ENCODE measurements at regions not wholly inside any gene's neighbourhood (a gene's known extent, or its start where the extent isn't known, plus 50 kb on each side); places are given as distances from the start of the nearest gene placed in this dataset.

GRCh38 chr1:187226396-187226795 is 397.6 kb downstream of the PLA2G4A start:
- H3K4me3 ChIP-seq = no peak overlapping the region
- DNase-seq (no peak), ATAC-seq (no peak)
- H3K4me1 ChIP-seq = no peaks in the 10 kb centered on the region
- H3K9me3 ChIP-seq = no peaks in the 10 kb centered on the region
- H3K36me3 ChIP-seq (replicated peaks in 1 of 2; ENCODE audit: insufficient read depth in 1 of 2, low read depth in 2 of 2) = no peaks in the 10 kb centered on the region
- TF ChIP-seq POLR2A (IDR thresholded peaks at IDR 0.05) = no peak
- TF ChIP-seq CTCF (IDR thresholded peaks at IDR 0.05) = no peak
- no peak overlapping the region for H3K27ac ChIP-seq
- 56 to 62% methylated on average over 2 of the region's 2 CpGs for WGBS, 2 donors
- H3K27me3 ChIP-seq = no peaks in the 10 kb centered on the region
- intact Hi-C loops (cut with DNase I) = no loop called here

- no peak overlapping the region for H3K4me3 ChIP-seq
- no peak for DNase-seq
- no peaks in the 10 kb centered on the region for H3K9me3 ChIP-seq
- no peak for ATAC-seq
- no peaks in the 10 kb centered on the region for H3K4me1 ChIP-seq
- TF ChIP-seq POLR2A (IDR thresholded peaks at IDR 0.05) = no peak
- TF ChIP-seq CTCF (IDR thresholded peaks at IDR 0.05) = no peak
- no peak overlapping the region for H3K27ac ChIP-seq
- no peaks in the 10 kb centered on the region for H3K36me3 ChIP-seq (replicated peaks in 1 of 2; ENCODE audit: insufficient read depth in 1 of 2, low read depth in 2 of 2)
- no peaks in the 10 kb centered on the region for H3K27me3 ChIP-seq
- 55 to 70% methylated on average over 1 of the region's 1 CpG for whole genome bisulfite sequencing, 2 donors
- intact Hi-C loops (cut with DNase I) = no loop called here
Measured at GRCh38 chr1:187228790-187229189, 400.0 kb downstream of the PLA2G4A start.

DNA sequence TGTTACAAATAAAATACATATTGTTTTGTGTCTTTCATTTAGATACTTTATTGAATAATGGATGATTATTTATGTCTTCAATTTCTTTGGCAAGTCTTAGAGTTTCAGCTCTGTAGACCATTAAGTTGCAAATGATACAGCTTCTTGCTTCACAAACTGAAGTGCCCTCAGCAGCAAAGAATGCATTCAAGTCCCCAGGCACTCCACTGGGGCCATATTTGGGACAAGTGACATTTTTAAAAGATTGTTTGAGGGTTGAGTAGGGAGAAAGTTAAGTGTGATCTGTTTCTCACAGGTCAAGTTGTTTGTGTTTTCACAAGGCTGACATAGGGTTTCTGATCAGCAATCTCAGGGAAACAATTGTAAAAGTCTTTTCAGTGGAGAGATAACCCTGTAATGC is 400.7 kb downstream of the PLA2G4A start:
- ATAC-seq (no peak), DNase-seq (no peak)
- intact Hi-C loops (cut with DNase I) = no loop called here
- Histone ChIP-seq H3K9me3 (no peaks in the 10 kb centered on the region), H3K27ac (no peak overlapping the region), H3K4me3 (no peak overlapping the region), H3K27me3 (no peaks in the 10 kb centered on the region), H3K4me1 (no peaks in the 10 kb centered on the region), H3K36me3 (replicated peaks in 1 of 2; ENCODE audit: insufficient read depth in 1 of 2, low read depth in 2 of 2) (no peaks in the 10 kb centered on the region)
- TF ChIP-seq POLR2A (IDR thresholded peaks at IDR 0.05) = no peak
- no peak for TF ChIP-seq CTCF (IDR thresholded peaks at IDR 0.05)

GRCh38 chr1:187234706-187235105 is 406.0 kb downstream of the PLA2G4A start:
- Histone ChIP-seq H3K4me3 (no peak overlapping the region), H3K9me3 (no peaks in the 10 kb centered on the region), H3K27me3 (no peaks in the 10 kb centered on the region), H3K4me1 (no peaks in the 10 kb centered on the region), H3K27ac (no peak overlapping the region), H3K36me3 (replicated peaks in 1 of 2; ENCODE audit: insufficient read depth in 1 of 2, low read depth in 2 of 2) (no peaks in the 10 kb centered on the region)
- DNase-seq (no peak), ATAC-seq (no peak)
- TF ChIP-seq CTCF (IDR thresholded peaks at IDR 0.05) = no peak
- 48 to 78% methylated on average over 1 of the region's 1 CpG for WGBS, 2 donors
- intact Hi-C loops (cut with DNase I) = no loop called here

- 45 to 52% methylated on average over 2 of the region's 2 CpGs for WGBS, 2 donors
- Histone ChIP-seq H3K4me3 (no peak overlapping the region), H3K27ac (no peak overlapping the region), H3K4me1 (no peaks in the 10 kb centered on the region), H3K27me3 (no peaks in the 10 kb centered on the region), H3K36me3 (replicated peaks in 1 of 2; ENCODE audit: insufficient read depth in 1 of 2, low read depth in 2 of 2) (no peaks in the 10 kb centered on the region), H3K9me3 (no peaks in the 10 kb centered on the region)
- intact Hi-C loops (cut with DNase I) = no loop called here
- TF ChIP-seq POLR2A (IDR thresholded peaks at IDR 0.05) (no peak), CTCF (IDR thresholded peaks at IDR 0.05) (no peak)
- DNase-seq (no peak), ATAC-seq (no peak)
Measured at GRCh38 chr1:187236199-187236598, 407.4 kb downstream of the PLA2G4A start.

Data from body of pancreas (tissue), 4 donors.